WTC11 (cell line): ENCODE measurements at regions not wholly inside any gene's neighbourhood (a gene's known extent, or its start where the extent isn't known, plus 50 kb on each side); places are given as distances from the start of the nearest gene placed in this dataset.

Experiments
- ATAC-seq: fragments of 200-7000 bp; cut with Tn5 transposase; 2 replicates; pipeline ENCODE4 v1.10.0; 2021; ENCODE audit warnings: mild to moderate bottlenecking, moderate library complexity
- CTCF ChIA-PET: fragments of 300-600 bp; sonication (Branson Sonifier 250); formaldehyde crosslinking; loops from one replicate; lab custom pipeline; 2021; ENCODE audit warnings: antibody characterized with exemption; lab: Charles Lee
- POLR2A ChIA-PET: fragments of 350-600 bp; sonication (Branson Sonifier 250); formaldehyde crosslinking; loops from one replicate; lab custom pipeline; 2021; ENCODE audit warnings: antibody characterized with exemption; lab: Charles Lee
- DNase-seq: peaks from one replicate; pipeline ENCODE4 v3.0.0; 2021; ENCODE audit warnings: low spot score
- H3K27ac Mint-ChIP-seq: 2 replicates; pipeline ENCODE4 v1.8.0; 2021; ENCODE audit warnings: mixed read lengths
- H3K27me3 Mint-ChIP-seq: 2 replicates; pipeline ENCODE4 v1.8.0; 2021; ENCODE audit warnings: low read depth, mild to moderate bottlenecking, moderate library complexity, mixed read lengths
- H3K36me3 Mint-ChIP-seq: 2 replicates; pipeline ENCODE4 v1.8.0; 2021; ENCODE audit warnings: mixed read lengths
- H3K4me1 Mint-ChIP-seq: 2 replicates; pipeline ENCODE4 v1.8.0; 2022; ENCODE audit warnings: mixed read lengths
- H3K4me3 Mint-ChIP-seq: 2 replicates; pipeline ENCODE4 v1.8.0; 2021; ENCODE audit warnings: mild to moderate bottlenecking, moderate library complexity, mixed read lengths
- H3K9me3 Mint-ChIP-seq: 2 replicates; pipeline ENCODE4 v1.8.0; 2021; ENCODE audit warnings: mixed read lengths
- CTCF ChIP-seq: fragments of 200-600 bp; IDR thresholded peaks from 2 replicates; pipeline ENCODE4 v1.8.0; 2022; ENCODE audit warnings: antibody characterized with exemption
- ERG ChIP-seq: fragments of 250-450 bp; sonication (Bioruptor Pico); IDR thresholded peaks from 2 replicates; pipeline ENCODE4 v1.8.0; 2021; ENCODE audit warnings: mild to moderate bottlenecking
- FOXJ3 ChIP-seq: sonication (generic); formaldehyde crosslinking; IDR thresholded peaks from 2 replicates; pipeline ENCODE4 v1.9.0; 2021; ENCODE audit warnings: missing genetic modification reagents, mild to moderate bottlenecking, borderline replicate concordance
- FOXP4 ChIP-seq: sonication (generic); formaldehyde crosslinking; IDR thresholded peaks from 2 replicates; pipeline ENCODE4 v1.8.0; 2022; ENCODE audit warnings: mild to moderate bottlenecking, missing genetic modification reagents
- GABPB1 ChIP-seq: sonication (generic); formaldehyde crosslinking; IDR thresholded peaks from 2 replicates; pipeline ENCODE4 v1.8.1; 2023; ENCODE audit warnings: mild to moderate bottlenecking, missing genetic modification reagents
- GRHL2 ChIP-seq: fragments of 250-450 bp; sonication (Bioruptor Pico); IDR thresholded peaks from 2 replicates; pipeline ENCODE4 v1.8.0; 2022; ENCODE audit warnings: mild to moderate bottlenecking, moderate library complexity; ENCODE audit not compliant: insufficient replicate concordance, severe bottlenecking
- JUN ChIP-seq: sonication (generic); formaldehyde crosslinking; IDR thresholded peaks from 2 replicates; pipeline ENCODE4 v1.8.0; 2023; ENCODE audit warnings: mild to moderate bottlenecking, missing genetic modification reagents
- KAT7 ChIP-seq: sonication (generic); formaldehyde crosslinking; IDR thresholded peaks from 2 replicates; pipeline ENCODE4 v1.8.1; 2023; ENCODE audit warnings: missing genetic modification reagents, mild to moderate bottlenecking, borderline replicate concordance
- MAX ChIP-seq: sonication (generic); formaldehyde crosslinking; IDR thresholded peaks from 2 replicates; pipeline ENCODE4 v1.8.0; 2022; ENCODE audit warnings: mild to moderate bottlenecking, missing genetic modification reagents
- NFATC4 ChIP-seq: fragments of 250-450 bp; sonication (Bioruptor Pico); IDR thresholded peaks from 2 replicates; pipeline ENCODE4 v1.9.0; 2021; ENCODE audit warnings: mild to moderate bottlenecking
- NR2C2 ChIP-seq: sonication (generic); formaldehyde crosslinking; IDR thresholded peaks from 2 replicates; pipeline ENCODE4 v1.8.0; 2022; ENCODE audit warnings: mild to moderate bottlenecking, missing genetic modification reagents
- PRDM15 ChIP-seq: sonication (generic); formaldehyde crosslinking; IDR thresholded peaks from 2 replicates; pipeline ENCODE4 v1.8.0; 2022; ENCODE audit warnings: missing genetic modification reagents
- ZNF317 ChIP-seq: sonication (generic); formaldehyde crosslinking; IDR thresholded peaks from 2 replicates; pipeline ENCODE4 v1.8.1; 2023; ENCODE audit warnings: low read depth, mild to moderate bottlenecking, moderate library complexity, missing genetic modification reagents, borderline replicate concordance
- TF ChIP-seq, protein P1 (sequence below): sonication (generic); formaldehyde crosslinking; IDR thresholded peaks from 2 replicates; pipeline ENCODE4 v1.8.0; 2023; ENCODE audit warnings: mild to moderate bottlenecking, missing genetic modification reagents
- TF ChIP-seq, protein P2 (sequence below): sonication (generic); formaldehyde crosslinking; IDR thresholded peaks from 2 replicates; pipeline ENCODE4 v1.8.0; 2023; ENCODE audit warnings: missing genetic modification reagents
- TF ChIP-seq, protein P3 (sequence below): sonication (generic); formaldehyde crosslinking; IDR thresholded peaks from 2 replicates; pipeline ENCODE4 v1.8.1; 2022; ENCODE audit warnings: mild to moderate bottlenecking, moderate library complexity, missing genetic modification reagents

GRCh38 chr11:106161775-106162634 lies 84.5 kb downstream of the AASDHPPT start (continued):
- TF ChIP-seq PRDM15, result no peak
- TF ChIP-seq NFATC4 (CRISPR knock-in tag), result no peak
- TF ChIP-seq ZNF317 (CRISPR knock-in tag), result no peak
- TF ChIP-seq KAT7 (CRISPR knock-in tag), result no peak
- TF ChIP-seq, protein P1, sequence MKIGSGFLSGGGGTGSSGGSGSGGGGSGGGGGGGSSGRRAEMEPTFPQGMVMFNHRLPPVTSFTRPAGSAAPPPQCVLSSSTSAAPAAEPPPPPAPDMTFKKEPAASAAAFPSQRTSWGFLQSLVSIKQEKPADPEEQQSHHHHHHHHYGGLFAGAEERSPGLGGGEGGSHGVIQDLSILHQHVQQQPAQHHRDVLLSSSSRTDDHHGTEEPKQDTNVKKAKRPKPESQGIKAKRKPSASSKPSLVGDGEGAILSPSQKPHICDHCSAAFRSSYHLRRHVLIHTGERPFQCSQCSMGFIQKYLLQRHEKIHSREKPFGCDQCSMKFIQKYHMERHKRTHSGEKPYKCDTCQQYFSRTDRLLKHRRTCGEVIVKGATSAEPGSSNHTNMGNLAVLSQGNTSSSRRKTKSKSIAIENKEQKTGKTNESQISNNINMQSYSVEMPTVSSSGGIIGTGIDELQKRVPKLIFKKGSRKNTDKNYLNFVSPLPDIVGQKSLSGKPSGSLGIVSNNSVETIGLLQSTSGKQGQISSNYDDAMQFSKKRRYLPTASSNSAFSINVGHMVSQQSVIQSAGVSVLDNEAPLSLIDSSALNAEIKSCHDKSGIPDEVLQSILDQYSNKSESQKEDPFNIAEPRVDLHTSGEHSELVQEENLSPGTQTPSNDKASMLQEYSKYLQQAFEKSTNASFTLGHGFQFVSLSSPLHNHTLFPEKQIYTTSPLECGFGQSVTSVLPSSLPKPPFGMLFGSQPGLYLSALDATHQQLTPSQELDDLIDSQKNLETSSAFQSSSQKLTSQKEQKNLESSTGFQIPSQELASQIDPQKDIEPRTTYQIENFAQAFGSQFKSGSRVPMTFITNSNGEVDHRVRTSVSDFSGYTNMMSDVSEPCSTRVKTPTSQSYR (CRISPR knock-in tag), result no peak
- TF ChIP-seq, all 79 proteins: peak for 0

- Mint-ChIP-seq H3K4me1 (peaks cover 5% of the 10 kb centered on the region), H3K4me3 (no peak overlapping the region), H3K9me3 (peaks cover 78% of the 10 kb centered on the region), H3K27ac (no peak overlapping the region), H3K27me3 (no peaks in the 10 kb centered on the region), H3K36me3 (peaks cover 47% of the 10 kb centered on the region)
- TF ChIP-seq, protein P2, sequence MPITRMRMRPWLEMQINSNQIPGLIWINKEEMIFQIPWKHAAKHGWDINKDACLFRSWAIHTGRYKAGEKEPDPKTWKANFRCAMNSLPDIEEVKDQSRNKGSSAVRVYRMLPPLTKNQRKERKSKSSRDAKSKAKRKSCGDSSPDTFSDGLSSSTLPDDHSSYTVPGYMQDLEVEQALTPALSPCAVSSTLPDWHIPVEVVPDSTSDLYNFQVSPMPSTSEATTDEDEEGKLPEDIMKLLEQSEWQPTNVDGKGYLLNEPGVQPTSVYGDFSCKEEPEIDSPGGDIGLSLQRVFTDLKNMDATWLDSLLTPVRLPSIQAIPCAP (CRISPR knock-in tag), result no peak
- TF ChIP-seq MAX (CRISPR knock-in tag), result no peak
- TF ChIP-seq, protein P3, sequence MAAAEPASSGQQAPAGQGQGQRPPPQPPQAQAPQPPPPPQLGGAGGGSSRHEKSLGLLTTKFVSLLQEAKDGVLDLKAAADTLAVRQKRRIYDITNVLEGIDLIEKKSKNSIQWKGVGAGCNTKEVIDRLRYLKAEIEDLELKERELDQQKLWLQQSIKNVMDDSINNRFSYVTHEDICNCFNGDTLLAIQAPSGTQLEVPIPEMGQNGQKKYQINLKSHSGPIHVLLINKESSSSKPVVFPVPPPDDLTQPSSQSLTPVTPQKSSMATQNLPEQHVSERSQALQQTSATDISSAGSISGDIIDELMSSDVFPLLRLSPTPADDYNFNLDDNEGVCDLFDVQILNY (CRISPR knock-in tag), result no peak
- TF ChIP-seq FOXJ3 (CRISPR knock-in tag), result no peak
- TF ChIP-seq NR2C2 (CRISPR knock-in tag), result no peak
- no peak for TF ChIP-seq FOXP4 (CRISPR knock-in tag)
- no peak for TF ChIP-seq CTCF
- no peak for TF ChIP-seq ERG (CRISPR knock-in tag)
- TF ChIP-seq GABPB1 (CRISPR knock-in tag), result no peak
- no peak for TF ChIP-seq JUN
- TF ChIP-seq GRHL2 (CRISPR knock-in tag), result no peak
- DNase-seq (no peak), ATAC-seq (no peak)
- ChIA-PET CTCF (no interaction called here), POLR2A (no interaction called here)
These were observed 89.6 kb downstream of the AASDHPPT start for GRCh38 chr11:106167085-106167484.
